Embryonic facial prominence (tissue), 1 donor: ENCODE measurements at regions not wholly inside any gene's neighbourhood (a gene's known extent, or its start where the extent isn't known, plus 50 kb on each side); places are given as distances from the start of the nearest gene placed in this dataset.

Experiments
- DNase-seq: peaks from one replicate; pipeline ENCODE4 v3.0.0-alpha.2; 2016; ENCODE audit errors: extremely low spot score

DNA sequence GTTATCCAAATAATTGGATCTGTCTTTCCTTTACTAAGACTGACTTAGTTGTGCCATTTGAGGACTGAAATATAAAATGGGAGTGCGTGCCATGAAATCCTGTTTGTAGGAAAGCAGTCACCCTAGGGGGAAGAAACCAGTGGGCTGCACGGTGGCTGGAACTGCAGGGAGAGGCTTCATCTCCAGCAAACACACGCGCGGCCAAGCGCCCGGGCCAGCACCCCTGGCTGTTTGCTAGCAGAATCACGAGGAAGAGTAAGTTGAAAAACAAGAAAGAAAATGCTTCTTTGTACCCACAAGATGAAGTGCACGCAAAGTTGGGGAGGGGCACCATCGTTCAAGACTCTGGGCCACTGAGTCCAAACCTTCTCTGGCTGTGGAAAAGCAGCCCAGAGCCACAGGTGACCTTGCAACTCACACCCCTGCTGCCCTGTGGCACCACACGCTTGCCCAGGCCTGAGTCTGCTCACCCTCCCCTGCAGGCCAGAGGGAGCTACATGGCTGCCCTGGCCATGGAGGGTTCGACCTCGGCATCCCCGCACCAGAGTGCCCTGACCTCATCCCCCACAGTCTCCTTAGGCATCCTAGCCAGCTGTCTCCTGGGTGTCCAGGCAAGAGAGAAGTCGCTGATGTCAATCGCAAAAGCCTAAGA is 55.2 kb downstream of the IRX2 start:
- no peak for DNase-seq

DNA sequence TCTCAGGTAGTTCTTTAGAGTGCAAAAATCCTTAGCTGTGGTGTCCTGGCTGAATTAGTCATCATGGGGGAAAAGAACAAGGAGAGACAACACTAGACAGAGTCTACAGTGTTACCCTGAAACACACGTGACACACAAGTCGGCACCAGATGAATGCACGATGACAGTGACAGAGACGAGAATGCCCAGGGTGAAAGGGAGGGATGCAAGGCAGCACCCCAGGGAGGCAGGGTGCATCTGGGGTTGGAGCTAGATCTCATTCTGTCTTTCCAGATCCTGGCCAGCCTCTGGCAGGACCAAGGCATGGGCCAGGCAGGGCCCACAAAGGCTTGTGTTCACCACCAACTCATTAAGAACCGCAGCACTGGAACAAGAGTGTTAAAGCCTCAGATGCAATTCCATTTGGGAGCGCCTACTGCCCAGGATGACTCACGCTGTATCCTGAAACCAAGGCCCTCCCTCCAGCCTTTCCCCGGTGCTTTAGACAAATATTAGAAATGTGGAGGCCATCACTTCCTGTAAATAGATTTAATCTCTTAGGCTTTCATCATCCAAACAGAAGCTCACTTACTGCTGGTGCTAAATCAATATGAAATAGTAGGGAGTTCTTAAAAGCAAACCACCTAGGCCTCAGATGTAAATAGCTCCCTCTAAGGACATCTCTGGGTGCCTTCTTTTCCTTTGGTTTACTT is 56.1 kb downstream of the IRX2 start:
- no peak for DNase-seq

DNA sequence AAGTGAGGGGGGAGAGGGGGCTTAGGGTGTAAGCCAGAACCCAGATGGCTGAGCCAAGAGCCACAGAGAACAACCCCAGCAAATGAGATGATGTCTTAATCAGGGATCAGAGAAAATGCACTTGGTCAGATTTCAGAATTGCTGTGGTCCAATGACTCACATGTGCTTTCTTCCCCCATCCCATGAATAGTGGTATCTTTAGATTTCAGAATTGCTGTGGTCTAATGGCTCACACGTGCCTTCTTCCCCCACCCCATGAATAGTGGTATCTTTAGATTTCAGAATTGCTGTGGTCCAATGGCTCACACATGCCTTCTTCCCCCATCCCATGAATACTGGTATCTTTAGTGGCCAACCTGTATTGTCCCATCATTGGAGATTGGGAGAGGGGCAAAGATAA is 59.9 kb downstream of the IRX2 start:
- DNase-seq = no peak

DNA sequence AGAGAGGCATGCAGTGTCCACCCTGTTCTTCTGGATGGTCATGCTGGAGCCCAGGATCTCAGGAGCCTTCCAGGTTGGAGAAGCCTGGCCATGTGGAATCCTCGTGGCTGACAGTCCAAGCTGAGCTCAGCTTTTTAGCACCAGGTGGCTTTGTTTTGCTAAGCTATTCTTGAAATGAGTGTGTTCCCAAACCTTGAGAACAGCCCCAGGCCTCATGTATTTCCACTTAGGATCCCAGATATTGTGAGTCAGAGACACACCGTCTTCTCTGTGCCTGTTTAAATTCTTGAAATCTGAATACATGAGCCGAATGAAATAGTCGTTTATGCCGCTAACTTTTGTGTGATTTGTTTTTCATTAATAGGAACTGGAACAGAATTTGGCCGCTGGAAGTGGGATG is 61.2 kb downstream of the IRX2 start:
- no peak for DNase-seq

DNA sequence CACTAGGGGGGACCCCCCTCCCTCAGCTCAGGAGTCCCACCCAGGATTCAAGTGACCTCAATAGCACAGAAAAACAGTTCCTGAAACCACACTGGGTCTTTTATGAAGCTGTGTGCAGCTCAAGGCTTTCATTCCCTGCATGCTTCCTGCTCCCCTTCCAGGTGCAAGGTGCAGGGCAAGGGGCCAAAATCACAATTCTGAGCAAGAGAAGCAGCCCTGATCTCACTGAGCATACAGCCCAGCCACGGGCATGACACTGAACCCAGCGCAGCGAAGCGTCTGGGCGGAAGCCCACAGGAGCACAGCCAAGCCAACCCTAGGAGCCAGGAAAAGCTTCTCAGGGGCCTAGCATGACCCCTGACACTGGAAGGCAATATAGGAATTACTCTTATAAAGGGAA is 62.9 kb downstream of the IRX2 start:
- no peak for DNase-seq

DNA sequence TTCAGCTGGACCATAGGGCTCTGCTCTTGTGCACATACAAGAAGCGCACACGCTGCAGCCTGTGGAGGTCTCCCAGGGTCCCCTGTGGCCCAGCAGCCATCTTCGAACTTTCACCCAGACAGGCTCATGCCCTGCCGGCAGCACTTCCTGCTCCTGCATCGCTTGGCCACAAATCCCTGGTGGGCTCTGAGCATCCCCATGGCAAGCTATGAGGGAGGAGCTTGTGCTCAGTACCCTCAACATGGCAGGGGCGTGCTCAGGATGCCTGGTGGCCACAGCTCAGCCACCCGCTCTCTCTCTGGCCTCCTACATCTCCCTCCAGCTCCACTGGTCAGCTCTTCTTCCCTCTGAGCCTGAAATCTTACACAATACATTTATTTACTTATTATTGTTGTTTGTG is 63.7 kb downstream of the IRX2 start:
- no peak for DNase-seq

DNA sequence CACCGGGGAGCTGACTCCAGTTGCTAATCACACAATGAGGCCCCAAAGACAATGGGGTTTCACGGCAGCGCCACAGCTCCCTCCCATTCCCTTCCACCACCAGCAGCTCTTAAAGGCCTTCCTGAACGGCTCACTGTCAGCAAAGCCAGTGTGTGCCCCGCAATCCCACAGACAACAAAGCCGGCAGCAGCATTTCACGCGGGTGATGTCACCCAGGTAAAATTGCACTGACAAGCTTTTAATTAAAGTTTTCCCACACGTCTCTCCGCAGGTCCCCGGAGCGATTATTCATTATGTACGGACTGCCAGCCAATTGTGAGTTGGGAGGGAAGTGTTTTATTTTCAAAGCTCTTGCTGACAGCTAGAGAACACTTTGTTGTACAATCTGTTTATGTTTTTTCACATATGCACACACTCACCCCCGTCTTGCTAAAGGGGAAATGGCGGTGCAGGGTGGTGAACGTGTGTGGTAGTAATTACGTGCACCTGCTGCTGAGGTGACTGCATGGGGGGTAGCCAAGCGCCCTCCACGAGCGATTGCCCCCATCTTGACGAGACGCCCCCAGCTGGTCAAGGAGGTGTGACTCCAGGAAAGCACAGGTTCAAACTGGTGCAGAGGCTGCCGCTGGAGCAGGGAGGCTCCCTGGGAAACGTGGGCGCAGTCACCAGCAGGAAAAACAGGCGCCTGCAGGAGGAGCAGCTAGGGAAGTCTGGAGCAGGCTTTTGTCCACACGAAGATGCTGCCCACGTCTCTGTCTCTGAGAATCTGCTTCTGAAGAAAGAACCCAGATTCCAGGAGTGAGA is 65.0 kb downstream of the IRX2 start:
- no peak for DNase-seq

DNA sequence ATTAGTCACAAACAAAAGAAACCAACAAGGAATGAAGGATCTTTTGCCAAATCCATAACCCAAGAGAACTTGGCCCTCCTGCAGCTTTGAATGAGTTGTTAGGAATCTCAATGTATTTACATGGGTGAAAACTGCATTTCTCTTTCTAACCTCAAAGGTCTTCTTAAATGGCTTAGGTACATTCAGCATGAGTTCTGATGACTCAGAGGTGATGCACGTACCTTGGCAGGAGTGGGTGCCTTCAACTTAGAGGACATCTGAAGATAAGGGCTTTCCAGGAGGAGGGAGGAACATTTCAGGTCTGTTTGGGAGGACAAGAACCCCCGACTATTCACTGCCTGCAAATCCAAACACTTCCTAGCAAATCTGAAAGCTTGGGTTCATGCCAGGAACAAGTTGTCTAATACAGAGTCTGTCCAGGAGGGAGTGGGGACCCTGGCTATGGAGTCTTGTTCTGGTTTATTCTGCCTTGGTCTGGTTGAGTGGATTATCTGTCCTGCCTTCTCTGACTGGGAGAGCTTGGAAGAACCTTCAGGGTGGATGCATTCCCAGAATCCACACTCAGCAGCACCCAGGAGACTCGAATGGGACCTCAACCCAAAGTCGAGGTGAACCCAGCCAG is 65.7 kb downstream of the IRX2 start:
- no peak for DNase-seq

DNA sequence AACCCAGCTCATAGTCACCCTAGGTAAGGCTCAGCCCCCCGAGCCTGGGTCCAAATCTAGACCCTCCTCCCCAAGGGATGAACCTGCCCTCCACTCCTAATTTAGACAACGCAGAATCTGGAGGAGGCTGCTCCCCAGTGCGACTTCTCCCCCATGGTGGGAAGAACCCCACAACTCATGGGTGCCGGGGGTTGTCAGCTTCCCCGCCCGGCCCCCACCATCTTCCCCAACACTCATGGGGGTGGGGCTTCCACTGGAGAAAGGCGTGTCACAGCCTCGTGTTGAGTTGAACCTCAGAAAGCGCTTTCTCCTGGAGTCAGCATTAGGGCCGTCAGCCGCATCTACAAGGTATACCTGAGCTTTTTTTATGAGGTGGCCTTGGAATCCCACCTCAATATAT is 66.9 kb downstream of the IRX2 start:
- no peak for DNase-seq

DNA sequence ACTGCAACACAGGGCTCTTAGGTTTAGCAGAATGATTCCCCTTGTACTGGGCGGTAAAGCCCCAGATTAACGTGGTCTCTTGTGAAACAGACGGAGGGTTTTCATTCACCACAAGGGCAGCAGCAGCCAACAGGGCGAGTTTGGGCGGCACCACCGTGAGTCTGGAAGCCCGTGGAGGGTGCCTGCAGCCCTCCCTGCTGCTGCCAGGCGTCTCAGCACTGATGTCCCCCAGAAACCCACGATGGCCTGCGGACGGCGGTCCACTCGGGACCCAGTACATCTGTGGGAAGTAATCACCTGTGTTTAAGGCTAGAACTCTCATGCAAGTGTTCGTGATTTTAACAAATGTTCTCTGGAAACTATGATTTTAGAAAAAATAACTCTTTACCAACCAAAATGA is 67.8 kb downstream of the IRX2 start:
- DNase-seq = no peak

DNA sequence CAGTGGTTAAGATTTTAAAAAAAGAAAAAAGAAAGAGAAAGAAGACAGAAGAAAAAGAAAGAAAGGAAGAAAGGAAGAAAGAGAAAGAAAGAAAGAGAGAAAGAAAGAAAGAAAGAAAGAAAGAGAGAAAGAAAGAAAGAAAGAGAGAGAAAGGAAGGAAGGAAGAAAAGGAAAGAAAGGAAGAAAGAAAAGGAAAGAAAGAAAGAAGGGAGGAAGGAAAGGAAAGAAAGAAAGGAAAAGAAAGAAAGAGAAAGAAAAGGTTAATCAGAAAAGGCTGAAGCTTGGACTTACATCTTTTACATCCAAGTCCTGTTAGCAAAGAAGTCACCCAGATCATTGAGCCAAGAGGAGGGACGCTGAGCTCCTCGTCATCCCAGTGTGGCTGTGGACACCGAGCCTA is 70.0 kb downstream of the IRX2 start:
- DNase-seq = no peak

DNA sequence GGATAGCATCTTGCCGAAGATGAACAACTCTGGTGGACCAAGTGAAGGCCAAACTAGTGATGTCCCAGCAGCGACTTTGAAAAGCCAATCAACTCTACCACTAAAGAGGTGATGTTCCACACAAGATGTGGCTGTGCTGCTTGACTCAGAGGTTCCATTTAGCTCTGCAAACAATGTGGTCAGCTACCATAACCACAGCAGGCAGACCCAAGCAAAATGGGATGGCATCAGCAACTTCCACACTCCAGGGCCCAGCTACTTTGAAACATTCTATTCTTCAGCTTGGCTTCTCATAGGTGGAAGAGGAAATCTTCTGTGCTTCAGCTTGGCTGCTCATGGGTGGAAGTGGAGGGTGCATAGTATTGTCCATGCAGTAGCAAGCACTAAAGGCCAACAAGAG is 70.5 kb downstream of the IRX2 start:
- no peak for DNase-seq

DNA sequence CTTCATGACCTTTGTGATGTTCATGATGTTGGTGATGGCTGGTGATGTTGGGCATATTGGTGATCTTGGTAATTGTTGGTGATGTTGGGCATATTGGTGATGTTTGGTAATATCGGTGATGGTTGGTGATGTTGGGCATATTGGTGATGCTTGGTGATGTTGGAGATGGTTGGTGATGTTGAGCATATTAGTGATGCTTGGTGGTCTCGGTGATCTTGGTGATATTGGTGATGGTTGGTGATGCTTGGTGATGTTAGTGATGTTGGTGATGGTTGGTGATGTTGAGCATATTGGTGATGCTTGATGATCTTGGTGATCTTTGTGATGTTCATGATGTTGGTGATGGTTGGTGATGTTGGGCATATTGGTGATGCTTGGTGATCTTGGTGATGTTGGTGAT is 73.8 kb downstream of the IRX2 start:
- no peak for DNase-seq

DNA sequence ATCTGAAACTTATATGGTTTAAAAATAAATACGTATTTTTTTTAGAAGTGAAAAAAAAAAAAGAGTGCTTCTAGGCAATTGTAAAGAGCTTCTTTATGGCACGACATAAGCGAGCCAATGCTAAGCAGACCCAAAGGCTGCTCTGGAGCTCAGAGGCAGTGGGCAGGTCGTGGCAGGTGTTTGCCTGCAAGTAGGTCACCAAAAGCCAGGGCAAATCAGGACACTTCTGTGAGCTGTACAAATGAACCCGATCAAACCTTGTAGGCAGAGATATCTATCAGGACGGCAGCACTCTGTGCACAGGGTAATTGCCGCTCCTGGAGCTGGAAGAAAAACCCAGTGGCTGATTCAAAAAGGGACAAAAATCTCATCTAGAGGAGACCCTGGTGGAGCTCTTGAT is 75.9 kb downstream of the IRX2 start:
- no peak for DNase-seq

DNA sequence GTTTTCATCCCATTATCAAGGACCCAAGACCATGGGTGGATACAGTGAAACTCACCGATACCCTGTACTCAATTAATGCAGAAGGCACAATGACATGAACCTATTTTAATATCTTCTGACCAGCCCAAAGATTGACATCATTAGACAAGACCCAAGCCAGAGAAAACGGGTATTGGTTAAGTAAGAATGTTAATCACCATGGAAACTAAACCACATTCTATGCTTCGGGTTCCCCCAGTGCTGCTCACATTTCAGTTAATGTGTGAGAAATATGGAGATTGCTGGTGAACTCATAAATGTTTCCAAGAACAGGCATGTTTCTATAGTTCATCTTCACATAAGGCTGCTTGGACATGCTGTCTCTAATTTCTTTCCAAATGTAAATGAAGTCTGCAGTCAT is 77.0 kb downstream of the IRX2 start:
- no peak for DNase-seq

DNA sequence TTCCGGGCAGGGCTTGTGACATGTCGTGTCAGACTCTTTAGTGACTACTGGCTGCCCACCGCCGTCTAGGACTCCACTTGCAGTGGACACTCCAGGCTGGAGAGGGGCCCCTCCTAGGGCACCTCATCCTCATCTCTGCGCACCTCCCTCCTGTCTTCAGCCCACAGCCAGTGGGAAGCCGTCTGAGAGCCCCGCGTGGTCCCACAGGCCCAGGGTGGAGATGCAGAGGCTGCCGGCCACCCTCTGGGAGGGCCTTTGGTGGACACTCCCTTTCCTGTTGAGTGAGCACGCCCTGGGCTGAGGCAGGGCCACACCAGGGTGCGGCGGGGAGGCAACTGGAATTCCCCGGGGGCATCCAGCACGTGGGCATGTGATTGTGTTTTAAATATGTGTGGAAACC is 80.5 kb downstream of the IRX2 start:
- DNase-seq = no peak

DNA sequence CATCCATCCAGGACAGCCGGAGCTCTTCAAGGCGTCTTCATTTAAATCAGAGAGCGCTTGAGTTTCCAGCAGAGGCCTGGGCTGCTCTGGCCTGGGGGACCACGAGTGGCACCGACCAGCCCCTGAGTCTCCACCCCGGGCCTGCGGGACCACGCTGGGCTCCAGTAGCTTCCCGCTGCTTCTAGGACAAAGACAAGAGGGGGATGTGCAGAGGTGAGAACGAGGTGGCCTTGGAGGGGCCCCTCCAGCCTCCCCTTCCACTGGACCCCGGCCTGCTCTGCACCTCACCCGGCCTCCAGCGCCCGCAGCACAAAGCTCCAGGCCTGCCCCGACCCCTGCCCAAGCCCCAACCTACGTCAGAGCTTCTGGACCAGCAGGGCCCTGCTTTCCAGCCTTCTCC is 81.6 kb downstream of the IRX2 start:
- DNase-seq = no peak

DNA sequence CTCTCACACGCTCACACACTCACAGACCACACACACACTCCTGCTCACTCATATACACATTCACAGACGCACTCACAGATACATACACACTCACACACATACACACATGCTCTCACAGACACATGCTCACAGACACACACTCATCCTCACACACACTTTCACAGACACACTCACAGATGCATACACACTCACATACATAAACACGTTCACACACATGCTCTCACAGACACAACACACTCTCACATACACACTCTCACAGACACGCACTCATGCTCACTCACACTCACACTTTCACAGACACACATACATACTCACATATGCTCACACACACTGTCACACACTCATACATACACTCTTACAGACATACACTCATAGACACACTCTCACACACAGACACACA is 82.2 kb downstream of the IRX2 start:
- DNase-seq = no peak

DNA sequence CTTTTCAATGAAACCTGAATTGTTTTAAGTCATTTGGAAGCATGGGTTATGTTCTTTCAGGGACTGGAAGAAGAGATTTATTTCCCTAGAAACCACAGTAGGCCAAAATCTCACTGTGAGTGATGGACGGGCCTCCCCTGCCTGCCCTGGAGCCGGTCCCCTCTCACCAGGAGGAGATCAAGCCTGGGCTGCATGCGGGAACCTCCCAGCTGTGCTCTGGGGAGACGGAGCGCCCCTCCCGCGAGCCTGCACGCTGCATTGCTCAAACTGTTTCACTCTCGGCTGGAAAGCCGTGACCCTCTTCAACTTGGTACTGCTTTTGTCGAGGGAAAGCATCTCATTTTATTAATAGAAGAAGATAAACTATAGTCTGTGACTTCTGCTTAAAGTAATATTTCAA is 85.4 kb downstream of the IRX2 start:
- DNase-seq = no peak

DNA sequence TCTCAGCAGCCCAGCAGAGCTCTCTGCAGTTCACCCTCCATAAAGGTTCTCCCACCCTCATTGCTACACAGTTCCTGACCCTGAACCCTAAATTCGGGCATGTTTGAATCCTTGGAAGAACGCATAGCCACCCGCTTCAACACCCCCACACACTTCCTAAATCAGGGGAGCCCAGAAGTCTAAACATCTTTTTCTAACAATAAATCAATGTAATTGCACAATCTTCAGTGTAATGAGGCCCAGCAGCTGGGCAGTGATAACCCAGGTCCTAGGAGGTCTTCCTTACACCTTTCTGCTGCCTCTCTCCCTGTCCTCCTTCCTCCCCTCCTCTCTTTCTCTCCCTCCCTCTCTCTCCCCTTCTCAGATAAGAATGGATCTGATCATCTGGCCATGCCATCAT is 88.0 kb downstream of the IRX2 start:
- no peak for DNase-seq

DNA sequence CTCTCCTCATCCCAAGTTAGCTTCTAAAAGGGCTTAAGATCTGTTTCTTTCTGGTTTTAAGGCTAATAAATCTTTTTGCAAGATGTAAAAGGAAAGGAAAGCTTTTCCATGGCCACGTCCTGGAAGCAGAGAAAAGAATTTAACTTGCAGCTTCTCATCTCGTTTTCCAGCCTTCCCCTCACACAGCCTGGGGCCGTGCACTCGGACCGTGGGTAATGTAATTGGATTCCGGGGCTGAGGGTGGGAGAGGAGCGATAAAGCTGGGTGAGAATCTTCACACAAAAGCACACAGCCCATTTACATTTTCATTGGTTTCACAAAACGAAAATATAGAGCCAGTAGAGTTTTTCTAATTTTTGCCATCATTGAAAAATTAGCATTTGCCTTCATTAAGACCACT is 91.2 kb downstream of the IRX2 start:
- no peak for DNase-seq

DNA sequence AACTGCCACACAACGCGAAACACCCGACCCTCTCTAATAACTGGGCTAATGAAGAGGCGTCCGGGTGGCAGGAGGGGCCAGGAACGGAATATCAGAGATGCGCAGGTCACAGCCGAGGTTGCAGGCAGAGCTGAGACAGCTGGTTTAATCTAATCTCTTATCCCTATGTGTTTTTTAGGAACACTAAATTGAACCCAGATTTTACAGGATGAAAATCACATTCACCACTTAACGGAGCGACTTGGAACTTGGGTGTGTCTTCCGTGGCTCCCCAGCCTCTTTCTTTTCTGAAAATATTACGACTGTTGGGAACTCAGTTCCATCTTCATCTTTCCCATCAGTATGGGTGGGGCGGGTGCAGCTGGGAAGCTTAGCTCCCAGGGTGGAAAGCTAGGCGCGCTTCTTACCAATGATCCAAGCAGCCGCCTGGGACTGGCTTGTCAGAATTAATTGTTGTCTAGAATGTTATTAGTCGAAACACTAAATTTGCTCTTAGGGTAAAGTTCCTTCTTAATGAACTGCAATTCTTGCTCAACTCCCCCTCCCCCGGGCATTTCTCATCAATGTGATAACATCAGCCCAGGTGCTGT is 92.5 kb downstream of the IRX2 start:
- peak; percentile 49 for DNase-seq
